Astrocyte (in vitro differentiated cells and primary cell): ENCODE measurements at regions not wholly inside any gene's neighbourhood (a gene's known extent, or its start where the extent isn't known, plus 50 kb on each side); places are given as distances from the start of the nearest gene placed in this dataset.
A peak's percentile ranks its signal among the peaks of the same experiment; 100 is the strongest.
"Not testable (repeated sequence)": the region's sequence is repeated elsewhere in the genome, so short reads cannot be mapped to it uniquely, and the experiment has no call there.

Experiments
- DNase-seq: peaks from one replicate; pipeline ENCODE4 v3.0.0-alpha.2; 2010; ENCODE audit warnings: low read depth
- FAIRE-seq: peaks from 2 replicates; lab custom pipeline; 2011; peaks lifted over from hg19 to GRCh38; lab: Jason Lieb, UNC
- H2AFZ ChIP-seq: 2 replicates; pipeline ENCODE4 v1.6.0; 2012; ENCODE audit warnings: low read depth, low read length, inconsistent platforms
- H3K27ac ChIP-seq: 2 replicates; pipeline ENCODE4 v1.5.1; 2011; ENCODE audit warnings: low read depth, low read length, inconsistent platforms
- H3K27me3 ChIP-seq: 2 replicates; pipeline ENCODE4 v1.6.0; 2011; ENCODE audit warnings: low read length, inconsistent platforms; ENCODE audit not compliant: insufficient read depth
- H3K36me3 ChIP-seq: 2 replicates; pipeline ENCODE4 v1.5.1; 2011; ENCODE audit warnings: low read length, inconsistent platforms; ENCODE audit not compliant: insufficient read depth
- H3K4me1 ChIP-seq: 2 replicates; pipeline ENCODE4 v1.5.1; 2011; ENCODE audit warnings: low read length, inconsistent platforms; ENCODE audit not compliant: insufficient read depth
- H3K4me2 ChIP-seq: 2 replicates; pipeline ENCODE4 v1.6.0; 2012; ENCODE audit warnings: low read length, inconsistent platforms
- H3K4me3 ChIP-seq: 2 replicates; pipeline ENCODE4 v1.5.1; 2011; ENCODE audit warnings: low read depth, mild to moderate bottlenecking, low read length, inconsistent platforms; ENCODE audit not compliant: insufficient read depth
- H3K79me2 ChIP-seq: 2 replicates; pipeline ENCODE4 v1.6.0; 2012; ENCODE audit warnings: mild to moderate bottlenecking, low read length, inconsistent platforms; ENCODE audit not compliant: insufficient read depth
- H3K9ac ChIP-seq: 2 replicates; pipeline ENCODE4 v1.6.0; 2012; ENCODE audit warnings: mild to moderate bottlenecking, low read length, inconsistent platforms
- H3K9me3 ChIP-seq: 2 replicates; pipeline ENCODE4 v1.5.1; 2012; ENCODE audit warnings: low read depth, mild to moderate bottlenecking, low read length, inconsistent platforms; ENCODE audit not compliant: insufficient read depth
- H4K20me1 ChIP-seq: 2 replicates; pipeline ENCODE4 v1.6.0; 2012; ENCODE audit warnings: low read length, inconsistent platforms; ENCODE audit not compliant: insufficient read depth
- H3K27ac Mint-ChIP-seq: one replicate; pipeline ENCODE4 v1.8.0; 2021; ENCODE audit warnings: mild to moderate bottlenecking, mixed read lengths; ENCODE audit not compliant: unreplicated experiment
- H3K27me3 Mint-ChIP-seq: one replicate; pipeline ENCODE4 v1.8.0; 2021; ENCODE audit warnings: low read depth, mixed read lengths; ENCODE audit not compliant: unreplicated experiment
- H3K36me3 Mint-ChIP-seq: one replicate; pipeline ENCODE4 v1.8.0; 2021; ENCODE audit warnings: low read depth, mixed read lengths; ENCODE audit not compliant: unreplicated experiment
- H3K4me1 Mint-ChIP-seq: one replicate; pipeline ENCODE4 v1.8.0; 2021; ENCODE audit warnings: low read depth, mixed read lengths; ENCODE audit not compliant: unreplicated experiment
- H3K4me3 Mint-ChIP-seq: one replicate; pipeline ENCODE4 v1.8.0; 2021; ENCODE audit warnings: mild to moderate bottlenecking, moderate library complexity, mixed read lengths; ENCODE audit not compliant: unreplicated experiment
- H3K9me3 Mint-ChIP-seq: one replicate; pipeline ENCODE4 v1.8.0; 2021; ENCODE audit warnings: mild to moderate bottlenecking, mixed read lengths; ENCODE audit not compliant: unreplicated experiment
- EZH2 ChIP-seq: IDR thresholded peaks from 2 replicates; pipeline ENCODE4 v1.6.1; 2012; ENCODE audit warnings: mild to moderate bottlenecking, low read length, inconsistent platforms; ENCODE audit not compliant: insufficient read depth
- TF ChIP-seq, protein P1 (sequence below): IDR thresholded peaks from 2 replicates; pipeline ENCODE4 v1.5.1; 2011; ENCODE audit warnings: low read depth, mild to moderate bottlenecking, inconsistent platforms, low read length, moderate library complexity; ENCODE audit not compliant: insufficient read depth

- FAIRE-seq: no peak
Observed at GRCh38 chr10:117483056-117483590, 59.4 kb upstream of the EMX2 start.

DNA sequence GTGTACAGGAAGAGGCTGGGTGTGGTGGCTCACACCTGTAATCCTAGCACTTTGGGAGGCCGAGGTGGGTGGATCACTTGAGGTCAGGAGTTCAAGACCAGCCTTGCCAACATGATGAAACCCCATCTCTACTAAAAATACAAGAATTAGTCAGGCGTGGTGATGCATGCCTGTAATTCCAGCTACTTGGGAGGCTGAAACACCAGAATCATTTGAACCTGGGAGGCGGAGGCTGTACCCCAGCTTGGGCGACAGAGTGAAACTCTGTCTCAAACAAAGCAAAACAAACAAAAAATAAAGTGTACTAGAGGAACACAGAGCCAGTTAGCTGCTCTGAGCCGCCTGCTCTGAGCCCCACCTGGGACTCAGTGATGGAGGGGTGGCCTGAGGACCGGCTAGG is 61.5 kb upstream of the EMX2 start:
- H3K9me3 Mint-ChIP-seq, H3K4me3 ChIP-seq, H3K36me3 ChIP-seq, H3K27ac ChIP-seq, H2AFZ ChIP-seq, H3K4me2 ChIP-seq, H3K9me3 ChIP-seq, H3K27me3 ChIP-seq, H4K20me1 ChIP-seq, H3K4me3 Mint-ChIP-seq, H3K4me1 ChIP-seq, FAIRE-seq, H3K79me2 ChIP-seq, H3K9ac ChIP-seq, DNase-seq, H3K36me3 Mint-ChIP-seq: not testable (repeated sequence)
- H3K27ac Mint-ChIP-seq: peak overlapping the region; percentile 62
- peaks cover 11% of the 10 kb centered on the region for H3K4me1 Mint-ChIP-seq
- H3K27me3 Mint-ChIP-seq: peaks cover 28% of the 10 kb centered on the region

More at GRCh38 chr10:117483056-117483590, 59.4 kb upstream of the EMX2 start:
- Histone ChIP-seq H3K9ac (no peak overlapping the region), H3K4me3 (no peak overlapping the region), H3K27me3 (no peaks in the 10 kb centered on the region), H2AFZ (no peak overlapping the region), H3K79me2 (no peaks in the 10 kb centered on the region), H3K4me2 (no peak overlapping the region), H3K36me3 (no peaks in the 10 kb centered on the region), H3K27ac (no peak overlapping the region), H3K4me1 (no peaks in the 10 kb centered on the region), H4K20me1 (no peaks in the 10 kb centered on the region), H3K9me3 (no peaks in the 10 kb centered on the region)
- Mint-ChIP-seq H3K27ac (no peak overlapping the region), H3K27me3 (peaks cover 46% of the 10 kb centered on the region), H3K36me3 (no peaks in the 10 kb centered on the region), H3K9me3 (peaks cover under 1% of the 10 kb centered on the region), H3K4me3 (no peak overlapping the region), H3K4me1 (peaks cover 3% of the 10 kb centered on the region)
- TF ChIP-seq, protein P1, sequence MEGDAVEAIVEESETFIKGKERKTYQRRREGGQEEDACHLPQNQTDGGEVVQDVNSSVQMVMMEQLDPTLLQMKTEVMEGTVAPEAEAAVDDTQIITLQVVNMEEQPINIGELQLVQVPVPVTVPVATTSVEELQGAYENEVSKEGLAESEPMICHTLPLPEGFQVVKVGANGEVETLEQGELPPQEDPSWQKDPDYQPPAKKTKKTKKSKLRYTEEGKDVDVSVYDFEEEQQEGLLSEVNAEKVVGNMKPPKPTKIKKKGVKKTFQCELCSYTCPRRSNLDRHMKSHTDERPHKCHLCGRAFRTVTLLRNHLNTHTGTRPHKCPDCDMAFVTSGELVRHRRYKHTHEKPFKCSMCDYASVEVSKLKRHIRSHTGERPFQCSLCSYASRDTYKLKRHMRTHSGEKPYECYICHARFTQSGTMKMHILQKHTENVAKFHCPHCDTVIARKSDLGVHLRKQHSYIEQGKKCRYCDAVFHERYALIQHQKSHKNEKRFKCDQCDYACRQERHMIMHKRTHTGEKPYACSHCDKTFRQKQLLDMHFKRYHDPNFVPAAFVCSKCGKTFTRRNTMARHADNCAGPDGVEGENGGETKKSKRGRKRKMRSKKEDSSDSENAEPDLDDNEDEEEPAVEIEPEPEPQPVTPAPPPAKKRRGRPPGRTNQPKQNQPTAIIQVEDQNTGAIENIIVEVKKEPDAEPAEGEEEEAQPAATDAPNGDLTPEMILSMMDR: no peak
- TF ChIP-seq EZH2: no peak
- no peak for DNase-seq

GRCh38 chr10:117480097-117480496 is 62.4 kb upstream of the EMX2 start:
- FAIRE-seq: no peak
- H3K9me3 Mint-ChIP-seq: peaks cover 2% of the 10 kb centered on the region
- TF ChIP-seq EZH2: no peak
- TF ChIP-seq, protein P1: no peak
- peaks cover 3% of the 10 kb centered on the region for H3K9me3 ChIP-seq
- no peak overlapping the region for H3K4me2 ChIP-seq
- H3K36me3 ChIP-seq: no peaks in the 10 kb centered on the region
- peaks cover 26% of the 10 kb centered on the region for H3K27me3 Mint-ChIP-seq
- no peak overlapping the region for H2AFZ ChIP-seq
- H3K36me3 Mint-ChIP-seq: no peaks in the 10 kb centered on the region
- H3K79me2 ChIP-seq: no peaks in the 10 kb centered on the region
- H3K27ac ChIP-seq: no peak overlapping the region
- no peak overlapping the region for H3K4me3 ChIP-seq
- H3K4me1 Mint-ChIP-seq: peaks cover 11% of the 10 kb centered on the region
- H3K9ac ChIP-seq: no peak overlapping the region
- no peaks in the 10 kb centered on the region for H4K20me1 ChIP-seq
- H3K4me1 ChIP-seq: no peaks in the 10 kb centered on the region
- H3K27me3 ChIP-seq: no peaks in the 10 kb centered on the region
- no peak overlapping the region for H3K27ac Mint-ChIP-seq
- DNase-seq: no peak
- H3K4me3 Mint-ChIP-seq: no peak overlapping the region
